ENCODE measurements at regions not wholly inside any gene's neighbourhood (a gene's known extent, or its start where the extent isn't known, plus 50 kb on each side); places are given as distances from the start of the nearest gene placed in this dataset.

DNA sequence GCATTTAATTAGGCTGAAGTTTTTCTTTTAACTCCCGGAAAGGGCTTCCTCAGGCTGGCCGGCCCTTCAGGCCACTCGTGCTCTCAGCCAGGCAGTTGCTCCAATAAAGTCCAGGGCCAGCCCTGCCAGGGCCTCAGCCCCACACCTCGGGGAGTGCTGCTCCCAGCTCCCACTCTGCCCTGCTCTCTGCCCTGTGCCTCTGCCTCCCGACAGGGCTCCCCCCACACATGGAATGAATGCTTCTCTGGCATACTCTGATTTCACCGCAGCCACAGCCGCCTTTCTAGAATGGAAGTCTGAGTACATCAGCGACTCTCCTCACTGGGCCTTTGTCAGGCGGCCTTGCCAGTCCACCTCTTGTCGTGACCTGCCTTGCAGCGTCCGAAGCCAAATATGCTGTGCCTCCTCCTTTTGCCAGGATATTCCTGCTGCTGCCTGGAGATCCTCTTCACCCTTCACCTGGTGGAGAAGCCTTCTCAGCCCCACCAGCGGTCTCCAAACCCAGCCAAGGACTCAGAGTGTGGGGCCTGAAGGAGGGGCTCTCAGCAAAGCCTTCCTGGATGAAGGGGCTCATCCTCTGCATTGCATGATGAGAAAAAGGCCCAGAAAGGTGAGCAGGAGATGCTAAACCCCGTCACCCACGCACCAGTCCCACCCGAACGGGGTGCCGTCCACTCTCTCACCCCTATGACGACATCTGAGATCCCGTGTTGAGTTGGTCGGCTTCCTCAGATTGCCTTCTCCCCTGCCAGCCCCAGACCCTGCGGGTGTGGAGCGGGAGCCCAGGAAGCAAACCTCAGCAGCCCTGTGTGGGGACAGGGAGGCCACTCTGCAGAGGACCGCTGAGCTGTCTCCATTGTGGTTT lies 472.7 kb upstream of the HS6ST1 start:
- H3K4me1 ChIP-seq = no peaks in the 10 kb centered on the region
- ATAC-seq (no peak), DNase-seq (peak in 1 of 6 donors; percentile 46), FAIRE-seq (no peak)
- no peak overlapping the region for H3K27ac ChIP-seq
- 90 to 92% methylated on average over 24 of the region's 24 CpGs for WGBS, 2 donors
- TF ChIP-seq, protein P1, sequence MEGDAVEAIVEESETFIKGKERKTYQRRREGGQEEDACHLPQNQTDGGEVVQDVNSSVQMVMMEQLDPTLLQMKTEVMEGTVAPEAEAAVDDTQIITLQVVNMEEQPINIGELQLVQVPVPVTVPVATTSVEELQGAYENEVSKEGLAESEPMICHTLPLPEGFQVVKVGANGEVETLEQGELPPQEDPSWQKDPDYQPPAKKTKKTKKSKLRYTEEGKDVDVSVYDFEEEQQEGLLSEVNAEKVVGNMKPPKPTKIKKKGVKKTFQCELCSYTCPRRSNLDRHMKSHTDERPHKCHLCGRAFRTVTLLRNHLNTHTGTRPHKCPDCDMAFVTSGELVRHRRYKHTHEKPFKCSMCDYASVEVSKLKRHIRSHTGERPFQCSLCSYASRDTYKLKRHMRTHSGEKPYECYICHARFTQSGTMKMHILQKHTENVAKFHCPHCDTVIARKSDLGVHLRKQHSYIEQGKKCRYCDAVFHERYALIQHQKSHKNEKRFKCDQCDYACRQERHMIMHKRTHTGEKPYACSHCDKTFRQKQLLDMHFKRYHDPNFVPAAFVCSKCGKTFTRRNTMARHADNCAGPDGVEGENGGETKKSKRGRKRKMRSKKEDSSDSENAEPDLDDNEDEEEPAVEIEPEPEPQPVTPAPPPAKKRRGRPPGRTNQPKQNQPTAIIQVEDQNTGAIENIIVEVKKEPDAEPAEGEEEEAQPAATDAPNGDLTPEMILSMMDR (IDR thresholded peaks at IDR 0.05) = no peak
- no peak overlapping the region for H3K4me3 ChIP-seq
- no peaks in the 10 kb centered on the region for H3K36me3 ChIP-seq
- intact Hi-C loops (cut with DNase I) = no loop called here
- no peaks in the 10 kb centered on the region for H3K27me3 ChIP-seq
- no peaks in the 10 kb centered on the region for H3K9me3 ChIP-seq

DNA sequence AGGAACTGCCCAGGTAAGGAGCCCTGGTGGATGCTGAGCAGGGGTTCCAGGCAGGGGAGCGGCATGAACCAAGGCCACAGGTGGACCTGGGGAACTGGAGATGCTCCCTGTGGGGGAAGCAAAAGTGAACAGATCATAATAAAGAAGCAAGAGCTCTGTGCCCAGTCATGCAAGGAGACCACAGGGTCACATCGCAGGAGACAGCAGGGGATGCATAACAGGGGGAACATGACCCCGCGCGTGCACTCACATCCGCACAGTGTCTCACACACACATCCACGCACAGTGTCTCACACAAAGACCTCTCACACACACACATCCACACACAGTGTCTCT lies 473.3 kb upstream of the HS6ST1 start:
- TF ChIP-seq, protein P1 (IDR thresholded peaks at IDR 0.05) = no peak
- H3K27me3 ChIP-seq = no peaks in the 10 kb centered on the region
- 76 to 82% methylated on average over 7 of the region's 7 CpGs for WGBS, 2 donors
- intact Hi-C loops (cut with DNase I) = no loop called here
- H3K4me3 ChIP-seq = no peak overlapping the region
- no peak overlapping the region for H3K27ac ChIP-seq
- H3K9me3 ChIP-seq = no peaks in the 10 kb centered on the region
- no peak for FAIRE-seq
- DNase-seq = peak in 1 of 6 donors; percentile 4
- H3K4me1 ChIP-seq = no peaks in the 10 kb centered on the region
- H3K36me3 ChIP-seq = no peaks in the 10 kb centered on the region
- ATAC-seq = no peak

DNA sequence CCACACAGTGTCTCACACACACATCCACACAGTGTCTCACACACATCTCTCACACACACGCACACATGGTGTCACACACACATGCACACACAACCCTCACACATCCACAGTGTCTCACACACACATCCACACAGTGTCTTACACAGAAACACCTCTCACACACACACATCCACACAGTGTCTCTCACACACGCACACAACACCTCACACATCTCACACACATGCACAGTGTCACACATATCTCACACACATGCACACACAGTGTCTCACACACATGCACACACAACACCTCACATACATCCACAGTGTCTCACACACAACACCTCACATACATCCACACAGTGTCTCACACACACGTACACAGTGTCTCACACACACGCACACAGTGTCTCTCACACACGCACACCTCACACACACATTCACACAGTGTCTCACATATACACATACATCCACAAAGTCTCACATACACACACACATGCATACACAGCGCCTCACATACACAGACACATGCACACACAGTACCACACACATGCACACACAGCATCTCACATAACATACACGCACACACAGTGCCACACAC lies 473.9 kb upstream of the HS6ST1 start:
- WGBS, 2 donors = 84 to 90% methylated on average over 7 of the region's 7 CpGs
- Histone ChIP-seq H3K36me3 (no peaks in the 10 kb centered on the region), H3K4me1 (no peaks in the 10 kb centered on the region), H3K27ac (no peak overlapping the region), H3K9me3 (no peaks in the 10 kb centered on the region), H3K4me3 (no peak overlapping the region), H3K27me3 (no peaks in the 10 kb centered on the region)
- intact Hi-C loops (cut with DNase I) = no loop called here
- ATAC-seq (no peak), DNase-seq (no peak), FAIRE-seq (no peak)
- TF ChIP-seq, protein P1 (IDR thresholded peaks at IDR 0.05) = no peak

DNA sequence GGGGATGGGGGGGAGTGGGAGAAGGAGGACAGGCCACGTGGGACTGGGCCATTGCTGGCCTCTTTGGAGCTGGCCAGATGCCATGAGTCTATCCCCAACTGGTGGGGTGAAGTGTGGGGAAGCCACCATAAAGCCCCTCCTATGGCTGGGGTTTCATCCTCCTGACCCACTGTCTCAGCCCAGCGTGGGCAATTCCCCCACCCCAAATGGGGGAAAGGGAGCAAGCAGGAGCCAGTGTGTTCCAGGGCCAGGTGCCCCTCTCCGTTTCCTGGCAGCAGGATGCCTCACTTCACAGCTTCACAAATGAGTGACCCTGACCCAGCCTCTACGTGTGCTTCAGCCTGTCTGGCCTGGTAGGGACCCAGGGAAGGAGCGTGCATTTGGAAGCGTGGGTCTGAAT lies 474.7 kb upstream of the HS6ST1 start:
- Histone ChIP-seq H3K4me1 (no peaks in the 10 kb centered on the region), H3K4me3 (no peak overlapping the region), H3K27me3 (no peaks in the 10 kb centered on the region), H3K9me3 (no peaks in the 10 kb centered on the region), H3K36me3 (no peaks in the 10 kb centered on the region), H3K27ac (no peak overlapping the region)
- DNase-seq (peak in 2 of 6 donors; percentile 10 to 43), FAIRE-seq (no peak), ATAC-seq (no peak)
- TF ChIP-seq, protein P1 (IDR thresholded peaks at IDR 0.05) = no peak
- WGBS, 2 donors = 70 to 72% methylated on average over 6 of the region's 6 CpGs
- intact Hi-C loops (cut with DNase I) = no loop called here

DNA sequence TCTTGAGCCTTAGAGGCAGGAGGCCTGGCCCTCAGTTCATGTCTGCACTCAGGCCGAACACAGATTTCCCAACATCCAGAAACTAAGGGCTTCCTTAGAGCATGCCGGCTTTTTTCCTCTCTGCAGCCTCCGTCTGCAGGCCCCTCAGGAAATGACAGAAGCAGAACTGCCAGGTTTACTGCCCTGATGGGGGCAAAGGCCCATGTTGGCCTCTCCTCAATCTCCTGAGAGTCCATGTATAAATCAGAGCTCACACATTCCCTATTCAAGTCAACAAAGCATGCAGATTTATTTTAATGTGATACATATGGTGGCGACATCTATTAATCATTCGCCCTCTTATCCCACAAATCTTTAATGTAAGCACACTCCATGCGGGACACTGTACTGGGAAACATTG lies 475.6 kb upstream of the HS6ST1 start:
- 89 to 92% methylated on average over 6 of the region's 6 CpGs for WGBS, 2 donors
- TF ChIP-seq, protein P1 (IDR thresholded peaks at IDR 0.05) = no peak
- Histone ChIP-seq H3K9me3 (no peaks in the 10 kb centered on the region), H3K4me3 (no peak overlapping the region), H3K4me1 (no peaks in the 10 kb centered on the region), H3K36me3 (no peaks in the 10 kb centered on the region), H3K27me3 (no peaks in the 10 kb centered on the region), H3K27ac (no peak overlapping the region)
- ATAC-seq (no peak), FAIRE-seq (no peak), DNase-seq (no peak)
- intact Hi-C loops (cut with DNase I) = no loop called here

Measured in pancreas (tissue), 10 donors.